Endothelial cell of umbilical vein (primary cell): ENCODE measurements at regions not wholly inside any gene's neighbourhood (a gene's known extent, or its start where the extent isn't known, plus 50 kb on each side); places are given as distances from the start of the nearest gene placed in this dataset.

Experiments
- BruUV-seq: library from RNA; stranded (reverse); fragments of 400-500 nt; replicated peaks from 2 replicates; lab custom pipeline; 2021; lab: Mats Ljungman, UMichigan
- CTCF ChIA-PET: fragments of 300-600, 350-600 bp; sonication (Branson Sonifier 250); formaldehyde crosslinking; loops from one replicate; lab custom pipeline; 2021; ENCODE audit warnings: antibody characterized with exemption, inconsistent platforms; lab: Charles Lee
- POLR2A ChIA-PET: fragments of 300-600, 350-600 bp; sonication (Branson Sonifier 250); formaldehyde crosslinking; loops from one replicate; lab custom pipeline; 2021; ENCODE audit warnings: antibody characterized with exemption, inconsistent platforms; lab: Charles Lee
- DNase-seq: peaks from one replicate; pipeline ENCODE4 v3.0.0-alpha.2; 2011; ENCODE audit warnings: low read depth, low spot score
- FAIRE-seq: peaks from 2 replicates; lab custom pipeline; 2011; peaks lifted over from hg19 to GRCh38; lab: Jason Lieb, UNC
- H2AFZ ChIP-seq: 2 replicates; pipeline ENCODE4 v1.6.0; 2012; ENCODE audit warnings: low read depth, low read length, control low read depth, inconsistent platforms
- H3K27ac ChIP-seq: 2 replicates; pipeline ENCODE4 v1.5.1; 2011; ENCODE audit warnings: low read depth, mild to moderate bottlenecking, control low read depth, low read length, moderate library complexity; ENCODE audit not compliant: insufficient read depth
- H3K27me3 ChIP-seq, 2 experiments: 2 replicates each; pipeline versions ENCODE4 v1.6.0 to v1.6.1; 2011; ENCODE audit warnings: low read length in 2 of 2, mixed read lengths in 1 of 2; ENCODE audit not compliant: control insufficient read depth in 2 of 2, insufficient read depth in 2 of 2
- H3K36me3 ChIP-seq, 2 experiments: 2 replicates in 1 of 2; 3 replicates in 1 of 2; pipeline ENCODE4 v1.5.1; 2011; ENCODE audit warnings: low read length in 2 of 2, mild to moderate bottlenecking in 1 of 2, moderate library complexity in 1 of 2; ENCODE audit not compliant: control insufficient read depth in 2 of 2, insufficient read depth in 2 of 2; ENCODE audit errors: extremely low read depth in 1 of 2
- H3K4me1 ChIP-seq: 3 replicates; pipeline ENCODE4 v1.5.1; 2011; ENCODE audit warnings: mild to moderate bottlenecking, low read length; ENCODE audit not compliant: control insufficient read depth, insufficient read depth; ENCODE audit errors: extremely low read depth
- H3K4me2 ChIP-seq: 2 replicates; pipeline ENCODE4 v1.6.1; 2011; ENCODE audit warnings: low read length, control low read depth, mixed read lengths; ENCODE audit not compliant: insufficient read depth
- H3K4me3 ChIP-seq, 3 experiments: fragments of 200-600 bp in 1 of 3; sonication (generic), shearing (Covaris generic) in 1 of 3; replicated peaks in 1 of 3; 2 replicates each; pipeline ENCODE4 v1.5.1; 2011 to 2016; ENCODE audit warnings: control low read depth in 3 of 3, low read length in 3 of 3, mild to moderate bottlenecking in 2 of 3, inconsistent platforms in 1 of 3, low read depth in 1 of 3, moderate library complexity in 1 of 3; ENCODE audit not compliant: insufficient read depth in 1 of 3
- H3K79me2 ChIP-seq: 2 replicates; pipeline ENCODE4 v1.6.0; 2012; ENCODE audit warnings: low read length, inconsistent platforms; ENCODE audit not compliant: control insufficient read depth, insufficient read depth
- H3K9ac ChIP-seq: replicated peaks from 2 replicates; pipeline ENCODE3; 2011; ENCODE audit warnings: low read length, control low read depth; ENCODE audit not compliant: insufficient read depth; ENCODE audit errors: extremely low read depth
- H3K9me1 ChIP-seq: replicated peaks from 3 replicates; pipeline ENCODE4 v1.6.0; 2011; ENCODE audit warnings: mild to moderate bottlenecking, low read length; ENCODE audit not compliant: control insufficient read depth, insufficient read depth; ENCODE audit errors: extremely low read depth
- H3K9me3 ChIP-seq: replicated peaks from 2 replicates; pipeline ENCODE4 v1.5.1; 2012; ENCODE audit warnings: low read length, inconsistent platforms; ENCODE audit not compliant: control insufficient read depth, insufficient read depth
- H4K20me1 ChIP-seq: replicated peaks from 2 replicates; pipeline ENCODE3; 2011; ENCODE audit warnings: mild to moderate bottlenecking, low read length; ENCODE audit not compliant: control insufficient read depth, insufficient read depth; ENCODE audit errors: extremely low read depth
- GATA2 ChIP-seq: IDR thresholded peaks from 2 replicates; pipeline ENCODE4 v1.7.0; 2011; ENCODE audit warnings: low read depth, mild to moderate bottlenecking, moderate library complexity, mixed read lengths, low read length; ENCODE audit not compliant: insufficient read length, insufficient read depth
- MAX ChIP-seq: IDR thresholded peaks from 2 replicates; pipeline ENCODE4 v1.6.1; 2011; ENCODE audit not compliant: insufficient read depth, insufficient read length
- POLR2A ChIP-seq: IDR thresholded peaks from 2 replicates; pipeline ENCODE4 v1.6.1; 2012; ENCODE audit warnings: low read depth, mild to moderate bottlenecking, control low read depth, low read length
- dilution Hi-C: fragments of 300-500 bp; cut with MboI; formaldehyde crosslinking; loops from one replicate; pipeline ENCODE4 v1.15.0; 2019; ENCODE audit warnings: low sequenced_read_pairs; ENCODE audit not compliant: extremely low pct_ligation_motif_present
- intact Hi-C: fragments of 100-400 bp; cut with micrococcal nuclease; formaldehyde crosslinking; loops from one replicate; pipeline ENCODE4 v1.10.0; 2022

GRCh38 chr13:37364956-37365355 is 233.6 kb downstream of the POSTN start:
- POLR2A ChIA-PET, result interaction anchor here (0.7 kb wide), 1 partner anchor 12 kb away, joined by 6 read pairs; no protein-coding TSS in a partner anchor
- no peaks in the 10 kb centered on the region for H3K79me2 ChIP-seq
- FAIRE-seq, result no peak
- H2AFZ ChIP-seq, result no peak overlapping the region
- no peak for DNase-seq
- H3K4me1 ChIP-seq, result peaks cover 16% of the 10 kb centered on the region
- H3K9me3 ChIP-seq, result no peaks in the 10 kb centered on the region
- no peaks in the 10 kb centered on the region for H3K27me3 ChIP-seq
- BruUV-seq, result no TSS peak
- no peaks in the 10 kb centered on the region for H4K20me1 ChIP-seq
- no peak overlapping the region for H3K4me3 ChIP-seq
- TF ChIP-seq GATA2 (no peak), POLR2A (no peak)
- intact Hi-C loops (no loop called here), dilution Hi-C loops (no loop called here)
- H3K9me1 ChIP-seq, result no peaks in the 10 kb centered on the region
- no peak overlapping the region for H3K4me2 ChIP-seq
- H3K36me3 ChIP-seq, result no peaks in the 10 kb centered on the region
- CTCF ChIA-PET, result no interaction called here
- no peak overlapping the region for H3K9ac ChIP-seq
- no peak overlapping the region for H3K27ac ChIP-seq

- no peaks in the 10 kb centered on the region for H3K36me3 ChIP-seq
- H3K4me2 ChIP-seq, result no peak overlapping the region
- H4K20me1 ChIP-seq, result no peaks in the 10 kb centered on the region
- DNase-seq (no peak), FAIRE-seq (no peak)
- TF ChIP-seq MAX, result no peak
- no peak for TF ChIP-seq GATA2
- ChIA-PET POLR2A (interaction anchor here (0.7 kb wide), 1 partner anchor 13 kb away, joined by 4 read pairs; no protein-coding TSS in a partner anchor), CTCF (no interaction called here)
- dilution Hi-C loops (no loop called here), intact Hi-C loops (no loop called here)
- no peaks in the 10 kb centered on the region for H3K27me3 ChIP-seq
- H3K27ac ChIP-seq, result no peak overlapping the region
- no peak overlapping the region for H3K9ac ChIP-seq
- no peaks in the 10 kb centered on the region for H3K9me1 ChIP-seq
- no peaks in the 10 kb centered on the region for H3K9me3 ChIP-seq
- peaks cover 18% of the 10 kb centered on the region for H3K4me1 ChIP-seq
- no peaks in the 10 kb centered on the region for H3K79me2 ChIP-seq
- no peak overlapping the region for H2AFZ ChIP-seq
- no TSS peak for BruUV-seq
- no peak overlapping the region for H3K4me3 ChIP-seq
These were observed 234.6 kb downstream of the POSTN start for GRCh38 chr13:37364007-37364406.
